RPMI8226 (cell line): ENCODE measurements at regions not wholly inside any gene's neighbourhood (a gene's known extent, or its start where the extent isn't known, plus 50 kb on each side); places are given as distances from the start of the nearest gene placed in this dataset.

Experiments used
- DNase-seq: peaks from one replicate; pipeline ENCODE4 v3.0.0-alpha.2; 2015

DNA sequence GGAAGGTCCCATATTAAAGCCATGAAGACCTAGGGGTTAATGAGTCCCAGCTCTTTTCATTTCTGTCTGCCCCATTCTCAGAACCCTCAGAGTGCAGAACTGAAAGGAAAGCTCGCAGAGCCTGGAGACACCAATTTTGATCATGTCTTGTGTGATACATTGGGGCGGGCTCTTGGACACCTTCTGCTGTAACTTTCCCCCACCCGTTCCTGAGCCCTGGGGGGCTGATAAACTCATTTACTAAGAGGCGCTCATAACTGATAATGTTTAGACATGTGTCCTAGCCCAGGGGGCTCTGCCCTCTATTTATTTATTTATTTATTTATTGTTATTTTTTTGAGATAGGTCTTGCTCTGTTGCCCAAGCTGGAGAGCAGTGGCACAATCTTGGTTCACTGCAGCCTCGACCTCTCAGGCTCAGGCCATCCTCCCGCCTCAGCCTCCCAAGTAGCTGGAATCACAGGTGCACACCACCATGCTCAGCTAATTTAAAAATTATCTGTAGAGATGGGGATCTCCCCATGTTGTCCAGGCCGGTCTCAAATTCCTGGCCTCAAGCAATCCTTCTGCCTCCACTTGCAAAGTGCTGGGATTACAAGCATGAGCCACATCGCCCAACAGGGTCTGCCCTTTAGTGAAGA, 72.4 kb upstream of the HAAO start:
- no peak for DNase-seq

GRCh38 chr2:42864222-42864621, 71.8 kb upstream of the HAAO start:
- DNase-seq = no peak

- no peak for DNase-seq
These were observed 71.4 kb upstream of the HAAO start for GRCh38 chr2:42863751-42864150.

DNA sequence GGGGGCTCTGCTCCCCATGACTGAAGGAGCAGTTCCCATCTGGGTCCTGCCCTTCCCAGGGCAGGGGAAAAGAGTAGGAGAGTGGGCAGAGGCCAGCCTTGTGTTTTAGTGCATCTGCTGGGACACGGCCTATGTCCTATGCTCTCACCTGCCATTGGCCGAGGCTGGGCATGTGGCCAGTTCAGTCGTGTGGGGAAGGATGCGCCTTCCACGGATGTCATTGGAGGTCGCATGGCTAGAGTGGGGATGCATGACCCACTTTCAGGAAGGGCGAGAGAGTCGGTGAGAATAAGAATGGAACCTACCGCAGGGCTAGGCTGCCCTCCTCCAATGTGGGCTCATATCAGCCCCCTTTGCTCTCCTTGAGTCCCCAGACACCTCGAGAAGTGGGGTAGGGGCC, 70.9 kb upstream of the HAAO start:
- DNase-seq = no peak

- DNase-seq = no peak
These were observed 70.3 kb upstream of the HAAO start for GRCh38 chr2:42862669-42863185.

DNA sequence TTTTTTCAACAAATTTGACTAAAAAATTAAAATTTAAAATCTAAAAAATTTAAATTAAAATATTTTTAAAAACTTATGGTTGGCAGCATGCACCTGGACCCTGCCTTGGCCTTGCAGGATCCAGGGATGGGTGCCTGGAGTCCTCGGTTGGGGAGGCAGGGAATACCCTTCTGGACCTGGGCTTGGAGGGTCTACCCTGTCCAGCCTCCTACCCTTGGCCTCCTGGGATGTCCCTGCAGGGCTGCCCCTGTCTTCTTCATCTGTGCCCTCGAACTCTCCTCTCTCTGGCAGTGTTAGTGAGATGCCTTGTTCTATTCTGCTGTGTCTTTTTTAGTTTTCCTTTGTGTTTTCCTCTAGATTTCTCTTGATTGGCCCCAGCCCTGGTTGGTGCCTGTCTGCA, 68.9 kb upstream of the HAAO start:
- no peak for DNase-seq

- DNase-seq = no peak
These were observed 68.1 kb upstream of the HAAO start for GRCh38 chr2:42860319-42861094.

DNA sequence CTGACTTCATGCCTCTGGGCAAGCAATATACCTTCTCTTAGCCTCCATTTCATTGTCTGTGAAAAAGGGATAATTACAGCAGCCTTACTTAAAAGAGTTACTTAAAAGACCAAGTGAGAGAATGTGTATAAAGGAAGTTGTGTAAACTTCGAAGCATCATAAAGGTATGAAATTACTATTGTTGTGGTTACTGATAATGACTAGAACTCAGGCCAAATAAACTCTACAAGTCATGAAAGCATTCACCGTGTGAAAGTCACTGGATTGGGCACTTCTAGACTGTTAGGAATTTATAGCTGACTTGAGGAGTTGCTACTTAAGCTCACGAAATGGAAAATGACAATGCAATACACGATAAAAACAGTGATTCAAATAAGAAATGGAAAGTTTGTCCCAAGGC, 67.4 kb upstream of the HAAO start:
- no peak for DNase-seq

DNA sequence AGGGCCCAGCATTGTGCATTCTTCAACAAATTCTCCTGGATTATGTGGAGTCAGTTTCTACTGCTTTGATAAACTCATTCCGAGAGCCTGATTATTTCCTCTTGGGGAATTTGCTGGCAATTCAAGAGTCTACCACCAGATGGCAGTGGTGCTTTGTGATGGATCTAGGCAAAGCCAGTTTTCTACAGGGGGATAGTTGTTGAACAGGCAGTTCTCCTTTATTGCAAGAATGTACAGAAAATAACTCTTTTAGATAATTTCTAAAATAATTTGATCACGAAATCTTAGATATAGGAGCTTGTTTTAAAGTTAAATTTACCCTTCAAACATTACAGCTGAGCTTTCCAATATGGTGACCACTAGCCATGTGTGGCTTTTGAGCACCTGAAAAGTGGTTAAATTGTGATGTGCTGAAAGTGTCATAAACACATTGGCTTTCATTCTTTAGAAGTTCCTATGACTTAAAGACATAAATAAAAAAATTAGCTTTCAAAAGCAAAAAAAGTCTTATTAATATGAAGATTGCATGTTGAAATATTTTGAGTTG, 66.7 kb upstream of the HAAO start:
- peak; percentile 66 for DNase-seq

- DNase-seq = no peak
These were observed 66.0 kb upstream of the HAAO start for GRCh38 chr2:42858140-42859005.

DNA sequence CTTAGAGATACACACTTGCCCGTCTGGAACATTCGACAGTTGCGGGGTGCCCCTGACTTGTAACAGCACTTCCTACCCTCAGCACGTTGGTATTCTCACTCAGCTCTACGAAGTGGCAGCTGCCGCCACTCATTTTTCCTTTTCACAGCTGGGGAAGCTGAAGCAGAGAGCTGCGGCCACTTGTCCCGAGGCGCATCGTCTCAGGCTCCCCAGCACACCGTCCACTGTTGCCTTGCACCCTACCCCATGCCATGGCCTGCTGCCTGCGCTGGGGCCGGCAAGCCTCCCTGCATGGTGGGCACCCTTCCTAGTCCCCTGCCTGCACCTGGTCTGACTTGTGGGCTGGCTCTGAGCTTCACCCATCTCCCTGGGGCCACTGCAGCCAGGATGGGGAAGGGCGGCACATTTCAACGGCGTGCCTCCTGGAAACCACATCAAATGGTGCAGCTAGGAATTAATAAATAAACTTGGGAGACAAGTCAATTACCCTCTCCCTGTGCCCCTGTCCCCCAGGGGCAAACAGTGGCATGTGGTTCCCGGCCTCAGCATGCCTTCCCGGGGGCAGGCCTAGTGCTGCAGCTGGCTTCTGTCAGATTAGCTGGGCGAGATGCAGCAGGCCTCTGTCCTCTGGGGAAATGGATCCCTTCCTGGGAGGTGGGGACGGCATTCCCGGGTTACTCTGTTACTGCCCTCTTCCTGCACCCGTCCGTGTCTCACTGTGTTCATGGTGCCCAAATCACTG, 64.7 kb upstream of the HAAO start:
- DNase-seq = no peak

GRCh38 chr2:42856106-42856860, 63.9 kb upstream of the HAAO start:
- DNase-seq = no peak

- no peak for DNase-seq
These were observed 63.0 kb upstream of the HAAO start for GRCh38 chr2:42855221-42855970.

- DNase-seq = no peak
These were observed 61.9 kb upstream of the HAAO start for GRCh38 chr2:42854207-42854818.

- no peak for DNase-seq
These were observed 61.3 kb upstream of the HAAO start for GRCh38 chr2:42853549-42854206.

DNA sequence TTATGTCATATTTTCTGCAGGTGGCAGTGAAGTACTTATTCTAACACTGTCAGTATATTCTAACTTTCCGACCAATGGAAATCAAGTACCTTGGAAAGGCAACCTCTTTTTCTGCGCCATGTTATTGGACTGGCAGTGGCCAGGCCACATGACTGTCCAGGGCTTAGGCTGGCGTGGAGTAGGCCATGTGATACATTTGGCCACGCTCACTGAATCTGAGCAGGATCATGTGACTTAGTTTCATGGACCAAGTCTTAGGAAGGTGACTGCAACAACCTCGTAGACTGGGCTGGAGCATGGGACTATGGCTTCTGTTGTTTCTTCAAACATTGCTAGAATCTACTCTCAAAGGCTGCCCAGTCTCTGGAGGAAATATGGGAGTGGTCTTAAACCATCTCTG, 60.4 kb upstream of the HAAO start:
- no peak for DNase-seq

- DNase-seq = no peak
These were observed 59.4 kb upstream of the HAAO start for GRCh38 chr2:42851740-42852250.

DNA sequence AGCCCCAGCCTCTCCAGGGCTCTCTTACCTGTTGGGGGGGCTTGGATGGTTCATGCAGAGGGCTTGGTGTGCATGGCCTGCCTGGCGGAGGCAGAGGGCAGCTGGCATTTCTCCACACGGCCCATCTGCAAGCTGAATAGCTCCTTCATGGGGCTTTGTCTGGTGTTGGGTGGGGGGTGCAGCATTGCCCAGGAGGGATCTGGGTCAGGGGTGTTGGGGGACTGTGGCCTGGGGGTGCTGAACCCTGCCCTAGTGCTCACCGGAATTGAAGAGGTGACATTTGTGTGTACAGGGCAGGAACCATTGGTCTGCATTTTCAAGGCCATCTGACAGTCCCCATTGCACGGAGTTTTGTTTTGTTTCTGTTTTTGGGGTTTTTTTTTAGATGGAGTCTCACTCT, 58.8 kb upstream of the HAAO start:
- no peak for DNase-seq

DNA sequence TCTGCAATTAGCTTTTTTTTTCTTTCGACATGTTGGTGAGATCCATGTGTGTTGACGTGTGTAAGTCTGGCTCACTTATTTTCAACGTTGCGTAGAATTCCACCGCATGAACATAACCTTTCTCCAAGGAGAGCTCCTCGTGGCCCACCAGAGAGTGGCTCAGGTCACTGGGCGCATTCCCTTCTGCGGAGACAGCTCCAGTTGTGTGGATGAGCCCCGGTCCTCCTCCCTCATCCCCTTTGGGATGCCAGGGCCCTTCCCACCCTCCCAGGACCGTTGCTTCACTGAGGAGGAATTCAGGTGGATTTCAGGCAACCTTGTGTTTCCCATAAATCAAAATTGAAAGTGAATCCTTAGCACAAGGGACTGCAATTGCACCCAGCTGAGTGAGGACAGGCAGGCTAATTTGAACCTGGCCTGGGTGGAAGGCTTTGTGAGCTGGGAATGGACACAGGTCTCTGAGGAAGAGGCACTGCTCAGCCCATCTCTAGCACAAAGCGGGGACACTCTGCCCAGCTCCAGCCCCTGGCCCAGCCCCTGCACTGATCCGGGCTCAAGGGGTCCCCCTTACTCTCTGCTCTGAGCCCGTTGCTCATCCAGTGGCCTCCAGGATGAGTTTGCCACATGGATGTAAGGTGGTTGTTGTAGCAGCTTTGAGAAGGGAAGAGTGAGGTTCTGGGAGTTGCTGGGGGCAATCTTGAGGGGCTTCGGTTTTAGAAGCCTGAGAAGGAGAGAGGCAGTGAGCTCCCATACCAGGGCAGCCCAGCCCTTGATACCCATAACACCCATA, 57.8 kb upstream of the HAAO start:
- no peak for DNase-seq
